HL-60 (cell line): ENCODE measurements at regions not wholly inside any gene's neighbourhood (a gene's known extent, or its start where the extent isn't known, plus 50 kb on each side); places are given as distances from the start of the nearest gene placed in this dataset.

Source experiments
- DNase-seq, 2 experiments: peaks; one replicate each; pipeline ENCODE4 v3.0.0-alpha.2; 2010 to 2020; ENCODE audit warnings: low read depth in 1 of 2, low spot score in 1 of 2
- H3K27ac ChIP-seq: fragments of 250-450 bp; sonication (Bioruptor Pico); replicated peaks from 2 replicates; pipeline ENCODE4 v1.5.1; 2020; ENCODE audit warnings: mild to moderate bottlenecking, moderate library complexity
- H3K27me3 ChIP-seq: fragments of 250-450 bp; sonication (Bioruptor Pico); 2 replicates; pipeline ENCODE4 v1.5.1; 2021; ENCODE audit warnings: mild to moderate bottlenecking, moderate library complexity; ENCODE audit not compliant: insufficient read depth, poor library complexity, severe bottlenecking
- H3K4me3 ChIP-seq: replicated peaks from 2 replicates; pipeline ENCODE4 v1.5.1; 2011; ENCODE audit warnings: mild to moderate bottlenecking, control low read depth, low read length; ENCODE audit not compliant: insufficient read depth
- CTCF ChIP-seq: IDR thresholded peaks from one replicate; pipeline ENCODE4 v1.5.1; 2011; ENCODE audit warnings: low read length, control low read depth, inconsistent platforms; ENCODE audit not compliant: insufficient read depth
- GABPA ChIP-seq: IDR thresholded peaks from 2 replicates; pipeline ENCODE4 v1.6.1; 2012; ENCODE audit warnings: low read depth
- POLR2AphosphoS5 ChIP-seq: IDR thresholded peaks from 2 replicates; pipeline ENCODE4 v1.6.1; 2012; ENCODE audit warnings: low read depth
- REST ChIP-seq: IDR thresholded peaks from 2 replicates; pipeline ENCODE4 v1.6.1; 2012; ENCODE audit warnings: low read depth; ENCODE audit not compliant: insufficient replicate concordance
- SPI1 ChIP-seq: IDR thresholded peaks from 2 replicates; pipeline ENCODE4 v1.6.1; 2012; ENCODE audit warnings: low read depth, mild to moderate bottlenecking, borderline replicate concordance

- H3K27ac ChIP-seq = no peak overlapping the region
- DNase-seq = no peak
Measured at GRCh38 chr3:137519602-137520001, 244.5 kb upstream of the SOX14 start.

GRCh38 chr3:137524751-137525150 lies 239.4 kb upstream of the SOX14 start:
- no peaks in the 10 kb centered on the region for H3K27me3 ChIP-seq
- TF ChIP-seq REST = no peak
- DNase-seq = no peak
- no peak overlapping the region for H3K4me3 ChIP-seq
- no peak overlapping the region for H3K27ac ChIP-seq

More at GRCh38 chr3:137519602-137520001, 244.5 kb upstream of the SOX14 start:
- no peak for TF ChIP-seq CTCF
- Histone ChIP-seq H3K4me3 (no peak overlapping the region), H3K27me3 (no peaks in the 10 kb centered on the region)

GRCh38 chr3:137525471-137525870 lies 238.6 kb upstream of the SOX14 start:
- Histone ChIP-seq H3K4me3 (no peak overlapping the region), H3K27ac (no peak overlapping the region), H3K27me3 (no peaks in the 10 kb centered on the region)
- TF ChIP-seq POLR2AphosphoS5 (no peak), CTCF (no peak), GABPA (no peak), SPI1 (no peak)
- DNase-seq = no peak

- TF ChIP-seq CTCF (no peak), SPI1 (no peak), REST (no peak), POLR2AphosphoS5 (no peak)
- H3K27ac ChIP-seq = no peak overlapping the region
- no peak for DNase-seq
- no peak overlapping the region for H3K4me3 ChIP-seq
- no peaks in the 10 kb centered on the region for H3K27me3 ChIP-seq
Measured at GRCh38 chr3:137542049-137542448, 222.1 kb upstream of the SOX14 start.

GRCh38 chr3:137554242-137554641 lies 209.9 kb upstream of the SOX14 start:
- H3K4me3 ChIP-seq = no peak overlapping the region
- no peak for TF ChIP-seq CTCF
- TF ChIP-seq POLR2AphosphoS5 = no peak
- TF ChIP-seq GABPA = no peak
- TF ChIP-seq SPI1 = no peak
- TF ChIP-seq REST = no peak
- DNase-seq = no peak
- no peak overlapping the region for H3K27ac ChIP-seq
- no peaks in the 10 kb centered on the region for H3K27me3 ChIP-seq
